ENCODE measurements at regions not wholly inside any gene's neighbourhood (a gene's known extent, or its start where the extent isn't known, plus 50 kb on each side); places are given as distances from the start of the nearest gene placed in this dataset.
"Not testable (repeated sequence)": the region's sequence is repeated elsewhere in the genome, so short reads cannot be mapped to it uniquely, and the experiment has no call there.

GRCh38 chr2:67880291-67880761 is 182.5 kb downstream of the C1D start:
- FAIRE-seq (no peak), DNase-seq (ENCODE audit: extremely low spot score, insufficient read length, low read depth) (no peak)

DNA sequence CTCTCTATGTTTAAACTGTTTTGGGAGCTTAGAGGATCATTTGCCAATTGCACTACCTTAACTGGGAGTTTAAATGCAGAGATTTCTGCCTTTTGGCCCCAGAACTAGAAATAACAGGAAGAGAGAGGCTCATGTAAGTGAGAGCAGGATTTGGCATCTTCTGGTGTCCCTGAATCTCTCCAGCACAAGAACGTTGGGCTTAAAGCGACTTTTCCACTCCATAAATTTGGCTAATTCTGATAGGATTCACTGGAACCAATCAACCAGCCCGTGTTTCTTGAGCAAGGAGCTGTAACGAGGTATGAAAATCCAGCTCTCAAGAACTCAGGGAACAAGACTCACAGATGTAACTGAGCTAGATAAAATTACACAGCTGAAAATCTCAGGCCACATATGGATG is 181.0 kb downstream of the C1D start:
- FAIRE-seq (no peak), DNase-seq (ENCODE audit: extremely low spot score, insufficient read length, low read depth) (no peak)

DNA sequence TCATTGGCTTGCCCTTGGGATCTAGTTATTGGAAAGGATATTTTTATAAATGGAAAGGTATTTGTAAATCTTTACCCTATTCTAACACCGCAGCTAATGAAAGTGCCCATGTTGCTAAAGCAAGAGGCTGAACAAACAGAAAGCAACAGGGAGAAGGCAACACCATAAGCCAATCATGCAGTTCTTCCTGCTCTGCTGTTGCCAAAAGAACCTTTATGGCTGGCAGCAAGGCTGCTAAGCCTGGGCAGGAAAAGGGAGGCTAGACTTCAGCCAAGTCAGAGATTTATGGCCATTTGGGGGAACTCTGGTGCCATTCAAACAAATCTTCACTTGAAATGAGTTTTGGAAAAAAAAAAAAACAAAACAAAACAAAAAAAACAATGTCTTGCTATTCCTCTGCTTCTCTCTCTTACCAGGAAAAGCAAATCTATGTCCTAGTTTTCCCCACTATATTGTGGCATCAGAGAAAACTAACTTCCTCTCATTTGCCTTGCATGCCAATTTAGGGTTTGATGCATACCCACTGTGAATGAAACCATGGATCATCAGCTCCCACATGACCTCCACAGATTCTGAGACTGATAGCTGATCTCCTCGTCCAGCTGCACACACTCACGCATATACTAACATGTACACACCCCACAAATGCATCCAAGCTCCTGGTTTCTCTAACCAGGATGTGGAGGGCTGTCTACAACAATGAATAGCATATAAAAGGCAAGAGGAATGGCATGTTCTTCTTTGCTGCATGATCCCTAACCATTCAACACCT is 179.3 kb downstream of the C1D start:
- FAIRE-seq (no peak), DNase-seq (ENCODE audit: extremely low spot score, insufficient read length, low read depth) (no peak)

- FAIRE-seq (no peak), DNase-seq (ENCODE audit: extremely low spot score, insufficient read length, low read depth) (no peak)
Observed at GRCh38 chr2:67888351-67889005, 174.3 kb downstream of the C1D start.

DNA sequence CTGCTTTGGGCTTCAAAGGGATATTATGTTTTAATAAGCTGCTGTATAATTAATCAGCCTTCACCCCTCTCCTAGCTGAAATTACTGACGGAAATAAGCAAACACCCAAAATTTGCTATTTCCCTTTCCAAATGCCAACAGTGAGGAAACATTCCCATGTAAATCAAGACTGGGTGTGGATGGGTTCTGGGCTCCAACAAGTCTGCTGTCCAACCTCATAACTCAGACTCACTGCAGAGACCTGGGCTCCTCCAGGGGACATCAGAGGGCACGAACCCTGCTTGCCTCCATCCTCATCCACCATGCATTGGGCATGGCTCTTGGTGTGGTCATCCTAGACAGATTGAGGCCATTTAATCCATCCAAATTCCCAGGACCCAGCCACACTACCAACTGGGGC is 173.7 kb downstream of the C1D start:
- DNase-seq (ENCODE audit: extremely low spot score, insufficient read length, low read depth) (no peak), FAIRE-seq (no peak)

DNA sequence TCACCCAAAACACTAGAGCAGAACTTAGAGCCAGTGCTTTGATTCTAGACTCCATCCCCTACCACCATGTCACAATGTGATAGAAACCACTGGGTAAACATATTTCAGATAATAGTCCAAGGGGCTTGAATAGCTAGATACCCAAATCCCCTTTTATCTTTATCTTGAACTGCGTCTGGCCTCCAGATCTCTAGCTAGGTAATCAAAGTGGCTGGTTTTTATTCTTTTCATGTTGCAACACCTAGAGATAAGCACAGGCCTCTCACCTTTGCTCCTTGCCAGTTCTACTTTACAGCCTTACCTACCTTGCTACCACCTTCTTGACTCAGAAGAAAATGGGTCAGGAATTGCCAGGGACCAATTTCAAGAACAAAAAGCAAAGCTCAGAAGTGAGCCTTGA is 171.2 kb downstream of the C1D start:
- FAIRE-seq (no peak), DNase-seq (ENCODE audit: extremely low spot score, insufficient read length, low read depth) (no peak)

DNA sequence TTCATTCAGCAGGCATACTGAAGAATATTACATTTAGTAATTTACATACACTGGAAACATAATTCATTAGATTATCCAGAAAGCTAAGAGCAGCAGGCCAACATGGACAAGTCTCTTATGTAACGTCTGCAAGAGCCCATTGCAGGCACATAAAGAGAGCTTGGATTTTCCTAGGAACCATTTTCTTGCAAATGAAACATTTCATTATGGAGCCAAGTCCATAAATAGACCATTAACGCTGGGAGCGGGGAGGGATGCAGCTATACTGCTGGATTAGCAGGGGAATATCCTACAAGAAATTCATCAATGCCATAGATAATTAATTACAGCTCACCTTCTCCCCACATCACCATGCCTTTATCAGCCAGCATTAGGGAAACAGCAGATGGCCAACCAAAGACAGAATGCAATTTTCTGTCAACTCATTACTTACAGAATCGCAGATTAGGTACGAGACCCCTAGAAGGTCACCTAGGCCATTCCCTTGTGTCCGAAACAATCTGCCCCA is 170.4 kb downstream of the C1D start:
- DNase-seq (ENCODE audit: extremely low spot score, insufficient read length, low read depth): no peak
- no peak for FAIRE-seq

DNA sequence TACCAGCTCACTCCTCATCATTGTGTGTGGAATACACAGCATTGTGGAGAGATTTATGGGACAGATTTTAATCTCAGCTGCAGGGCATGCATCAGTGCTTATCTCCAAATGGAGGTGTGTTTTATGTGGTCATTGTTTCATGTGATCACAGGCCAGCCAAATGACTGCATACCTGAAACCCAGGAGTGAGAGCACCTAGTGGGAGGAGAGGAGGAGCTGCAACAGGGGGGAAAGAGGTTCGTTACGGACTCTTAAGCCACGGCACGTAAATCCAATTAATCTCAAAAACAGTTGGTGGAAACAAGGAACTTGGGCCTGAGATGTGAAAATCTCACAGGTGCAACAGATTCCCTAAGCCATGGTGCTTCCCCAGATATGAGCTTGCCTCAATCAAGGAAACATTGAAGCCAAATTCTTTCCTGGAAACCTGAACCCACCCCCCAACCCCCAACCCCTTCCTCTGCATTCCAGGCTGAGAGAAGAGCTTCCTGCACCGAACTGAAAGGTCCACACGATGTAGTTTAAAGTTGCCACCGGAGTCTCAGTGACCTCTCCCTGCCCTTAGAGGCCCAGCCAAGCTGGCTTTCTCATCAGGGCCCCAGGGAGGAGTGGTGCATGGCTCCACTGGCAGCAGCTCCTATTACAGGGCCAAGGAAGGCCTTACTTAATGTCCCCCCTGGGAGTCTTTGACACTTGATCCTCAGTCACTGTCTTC is 167.4 kb downstream of the C1D start:
- DNase-seq (ENCODE audit: extremely low spot score, insufficient read length, low read depth) (no peak), FAIRE-seq (no peak)

GRCh38 chr2:67896076-67896475 is 166.7 kb downstream of the C1D start:
- DNase-seq (ENCODE audit: extremely low spot score, insufficient read length, low read depth) (no peak), FAIRE-seq (no peak)

- DNase-seq (ENCODE audit: extremely low spot score, insufficient read length, low read depth): no peak
- FAIRE-seq: no peak
Observed at GRCh38 chr2:67896476-67896875, 166.3 kb downstream of the C1D start.

DNA sequence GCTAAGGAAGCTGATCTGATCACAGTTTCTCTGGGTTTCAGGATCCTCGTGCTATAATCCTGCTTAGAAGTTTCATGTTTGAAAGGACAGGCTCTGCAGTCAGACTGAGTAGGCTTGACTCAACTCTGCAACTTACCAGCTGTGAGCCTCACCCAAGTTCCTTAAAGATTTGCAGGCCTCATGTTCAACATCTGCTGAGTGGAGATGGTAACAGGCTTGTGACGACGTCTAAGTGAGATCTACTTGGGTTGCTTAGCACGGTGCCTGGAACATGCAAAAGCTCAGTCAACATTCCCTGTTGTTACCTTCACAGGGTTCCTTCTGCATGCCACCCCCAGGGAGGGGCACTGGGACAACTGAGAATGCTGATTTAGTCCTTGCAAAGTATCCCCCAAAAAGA is 164.2 kb downstream of the C1D start:
- no peak for DNase-seq (ENCODE audit: extremely low spot score, insufficient read length, low read depth)
- FAIRE-seq: no peak

GRCh38 chr2:67899187-67899586 is 163.6 kb downstream of the C1D start:
- no peak for FAIRE-seq
- no peak for DNase-seq (ENCODE audit: extremely low spot score, insufficient read length, low read depth)

- FAIRE-seq: no peak
- no peak for DNase-seq (ENCODE audit: extremely low spot score, insufficient read length, low read depth)
Observed at GRCh38 chr2:67900826-67901225, 162.0 kb downstream of the C1D start.

GRCh38 chr2:67904566-67904965 is 158.2 kb downstream of the C1D start:
- FAIRE-seq: no peak
- DNase-seq (ENCODE audit: extremely low spot score, insufficient read length, low read depth): no peak

DNA sequence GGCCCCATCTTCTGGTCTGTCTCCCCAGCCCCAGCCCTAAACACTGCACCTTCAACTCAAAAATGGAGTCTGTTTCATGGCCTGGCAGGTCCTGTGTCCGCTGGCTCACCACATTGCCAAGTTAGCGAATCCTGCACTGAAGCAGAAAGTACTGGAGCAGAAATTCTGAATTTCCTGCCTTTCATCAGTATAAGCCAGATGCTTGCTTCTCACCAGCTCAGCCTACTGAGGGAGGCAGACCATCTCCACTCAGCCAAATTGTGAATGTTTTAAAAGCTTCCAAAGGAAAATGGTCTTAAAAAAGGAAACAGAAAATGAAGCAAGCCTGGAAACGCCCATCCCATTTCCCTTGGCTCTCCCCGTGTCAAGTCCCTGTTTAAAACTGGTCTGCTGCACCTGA is 157.8 kb downstream of the C1D start:
- DNase-seq (ENCODE audit: extremely low spot score, insufficient read length, low read depth): no peak
- FAIRE-seq: no peak

- not testable (repeated sequence) for DNase-seq (ENCODE audit: extremely low spot score, insufficient read length, low read depth); FAIRE-seq
Observed at GRCh38 chr2:67906547-67906946, 156.3 kb downstream of the C1D start.

DNA sequence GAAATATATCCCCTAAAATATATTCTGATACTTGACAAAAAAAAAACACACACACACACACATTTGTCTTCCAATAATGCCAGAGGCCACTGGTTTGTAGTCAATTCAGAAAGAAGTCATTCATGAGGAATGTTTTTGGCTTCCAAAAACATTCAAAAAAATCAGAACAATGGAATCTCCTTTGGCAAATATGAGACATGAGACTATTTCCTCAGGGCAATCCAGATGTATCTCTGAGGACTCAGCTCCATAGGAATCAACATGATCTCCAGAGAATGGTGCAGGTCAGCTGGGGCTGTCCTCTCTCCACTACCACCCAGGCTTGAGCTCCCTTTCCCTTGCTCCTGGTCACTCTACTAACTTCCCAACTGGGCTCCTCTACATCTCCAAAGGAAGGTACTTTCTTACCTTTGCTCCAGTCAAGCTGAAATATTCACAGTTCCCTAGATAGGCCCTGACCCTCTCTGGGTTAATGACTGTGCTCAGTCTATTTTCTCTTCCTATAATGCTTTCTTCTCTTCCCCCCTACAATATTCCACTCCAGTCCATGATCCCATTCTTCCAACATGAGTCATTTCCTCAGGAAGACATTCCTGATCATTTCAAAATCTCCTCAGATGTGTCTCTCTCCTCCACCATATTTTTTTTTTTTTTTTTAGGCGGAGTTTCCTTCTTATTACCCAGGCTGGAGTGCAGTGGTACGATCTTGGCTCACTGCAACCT is 145.3 kb downstream of the C1D start:
- FAIRE-seq (no peak), DNase-seq (ENCODE audit: extremely low spot score, insufficient read length, low read depth) (no peak)

DNA sequence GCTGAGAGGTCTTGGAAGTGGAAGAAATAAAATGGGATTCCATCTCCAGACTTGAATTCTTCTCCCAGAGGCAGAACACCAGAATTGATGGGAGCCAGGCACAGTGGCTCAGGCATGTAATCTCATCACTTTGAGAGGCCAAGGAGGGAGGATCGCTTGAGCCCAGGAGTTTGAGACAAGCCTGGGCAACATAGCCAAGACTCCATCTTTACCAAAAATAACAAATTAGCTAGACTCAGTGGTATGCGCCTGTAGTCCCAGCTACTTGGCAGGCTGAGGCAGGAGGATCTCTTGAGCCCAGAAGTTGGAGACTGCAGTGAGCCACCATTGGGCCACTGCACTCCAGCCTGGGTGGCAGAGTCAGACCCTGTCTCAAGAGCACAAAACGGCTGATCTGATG is 144.3 kb downstream of the C1D start:
- FAIRE-seq: no peak
- no peak for DNase-seq (ENCODE audit: extremely low spot score, insufficient read length, low read depth)

DNA sequence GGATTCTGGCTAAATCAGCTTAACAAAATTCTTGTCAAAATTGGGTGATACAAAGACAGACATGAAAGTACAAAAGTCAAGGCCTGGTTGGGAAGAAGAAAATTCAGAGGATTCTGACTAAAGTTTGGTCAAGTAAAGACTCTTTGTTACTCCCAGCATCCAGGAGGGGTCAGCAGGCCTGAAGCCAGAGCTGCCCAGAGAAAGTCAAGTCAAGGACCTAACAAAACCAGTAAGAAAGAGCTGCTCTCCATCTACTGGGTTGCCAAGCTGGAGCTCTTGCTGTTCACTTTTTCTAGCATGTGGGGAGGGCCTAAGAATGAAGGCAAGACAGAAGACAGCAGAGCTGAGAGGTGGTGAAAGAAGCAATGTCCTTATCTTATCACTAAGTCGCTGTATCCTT is 143.3 kb downstream of the C1D start:
- DNase-seq (ENCODE audit: extremely low spot score, insufficient read length, low read depth) (no peak), FAIRE-seq (no peak)

DNA sequence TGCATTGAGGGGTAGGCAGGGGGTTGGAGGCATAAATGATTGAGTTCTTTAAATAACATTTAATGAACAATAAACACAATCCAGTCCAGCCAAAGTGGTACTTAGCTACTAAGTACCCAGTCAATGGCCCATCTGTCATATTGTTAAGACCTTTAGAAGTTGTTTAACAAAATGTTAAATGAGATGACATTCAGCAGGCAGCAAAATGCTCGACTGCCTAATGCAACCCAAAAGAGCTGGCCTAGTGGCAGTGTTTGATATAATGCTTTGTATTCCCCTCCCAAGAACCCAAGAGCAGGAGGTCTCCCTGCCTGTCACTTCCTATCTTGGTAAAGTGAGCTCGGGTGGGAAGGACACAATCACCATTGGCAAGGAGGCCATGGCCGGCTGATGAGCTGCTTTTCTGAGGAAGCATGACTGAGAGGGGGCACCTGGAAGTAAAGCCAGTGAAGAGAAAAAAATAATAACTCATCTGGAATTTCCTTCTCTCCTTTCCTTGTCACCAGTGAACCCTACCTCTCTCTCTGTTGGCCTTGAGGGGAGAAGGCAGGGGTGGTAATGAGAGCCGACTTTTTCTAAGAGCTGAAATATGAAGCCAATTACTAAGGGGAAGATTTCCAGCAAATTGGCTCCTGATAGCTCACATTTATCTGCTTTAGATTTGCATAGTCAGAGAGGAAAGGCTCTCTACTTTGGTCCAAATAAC is 140.6 kb downstream of the C1D start:
- DNase-seq (ENCODE audit: extremely low spot score, insufficient read length, low read depth): no peak
- FAIRE-seq: no peak

All from GM18507 (cell line).